ENCODE measurements at regions not wholly inside any gene's neighbourhood (a gene's known extent, or its start where the extent isn't known, plus 50 kb on each side); places are given as distances from the start of the nearest gene placed in this dataset.
"Not testable (repeated sequence)": the region's sequence is repeated elsewhere in the genome, so short reads cannot be mapped to it uniquely, and the experiment has no call there.

GRCh38 chr10:35797187-35797586 lies 155.1 kb upstream of the FZD8 start:
- no peak for DNase-seq

- no peak for DNase-seq
These were observed 153.2 kb upstream of the FZD8 start for GRCh38 chr10:35795131-35795824.

GRCh38 chr10:35794703-35795102 lies 152.6 kb upstream of the FZD8 start:
- DNase-seq: no peak

- DNase-seq: no peak
These were observed 150.2 kb upstream of the FZD8 start for GRCh38 chr10:35792291-35792690.

GRCh38 chr10:35789996-35790395 lies 147.9 kb upstream of the FZD8 start:
- no peak for DNase-seq

GRCh38 chr10:35784751-35785150 lies 142.7 kb upstream of the FZD8 start:
- no peak for DNase-seq

- no peak for DNase-seq
These were observed 141.3 kb upstream of the FZD8 start for GRCh38 chr10:35783305-35783838.

- DNase-seq: no peak
These were observed 139.5 kb upstream of the FZD8 start for GRCh38 chr10:35781643-35782035.

- no peak for DNase-seq
These were observed 139.0 kb upstream of the FZD8 start for GRCh38 chr10:35780970-35781642.

- DNase-seq: no peak
These were observed 136.2 kb upstream of the FZD8 start for GRCh38 chr10:35778306-35778705.

GRCh38 chr10:35776557-35776956 lies 134.5 kb upstream of the FZD8 start:
- not testable (repeated sequence) for DNase-seq

GRCh38 chr10:35774109-35774508 lies 132.0 kb upstream of the FZD8 start:
- DNase-seq: no peak

GRCh38 chr10:35770817-35771355 lies 128.8 kb upstream of the FZD8 start:
- DNase-seq: no peak

- no peak for DNase-seq
These were observed 127.7 kb upstream of the FZD8 start for GRCh38 chr10:35769795-35770194.

- no peak for DNase-seq
These were observed 126.6 kb upstream of the FZD8 start for GRCh38 chr10:35768731-35769130.

GRCh38 chr10:35768011-35768410 lies 125.9 kb upstream of the FZD8 start:
- DNase-seq: no peak

- no peak for DNase-seq
These were observed 123.9 kb upstream of the FZD8 start for GRCh38 chr10:35765996-35766395.

- DNase-seq: no peak
These were observed 123.0 kb upstream of the FZD8 start for GRCh38 chr10:35765066-35765527.

- no peak for DNase-seq
These were observed 120.4 kb upstream of the FZD8 start for GRCh38 chr10:35762311-35763030.

- DNase-seq: no peak
These were observed 116.0 kb upstream of the FZD8 start for GRCh38 chr10:35758076-35758475.

GRCh38 chr10:35754519-35754918 lies 112.4 kb upstream of the FZD8 start:
- no peak for DNase-seq

- no peak for DNase-seq
These were observed 110.7 kb upstream of the FZD8 start for GRCh38 chr10:35752469-35753461.

Measured in activated T-cell treated with anti-CD3 and anti-CD28 coated beads, Interleukin-2, amount 50 U/mL, for 1 hour (primary cell).